Effector memory CD8-positive, alpha-beta T cell (primary cell): ENCODE measurements at regions not wholly inside any gene's neighbourhood (a gene's known extent, or its start where the extent isn't known, plus 50 kb on each side); places are given as distances from the start of the nearest gene placed in this dataset.

Experiments used
- ATAC-seq: fragments of 150-1000 bp; cut with Tn5 transposase; replicated peaks from 2 replicates; pipeline ENCODE4 v1.10.0; 2021; ENCODE audit warnings: mild to moderate bottlenecking, moderate library complexity
- DNase-seq, 3 experiments: peaks; one replicate each; pipeline ENCODE4 v3.0.0; 2021
- H3K27ac Mint-ChIP-seq, 2 donors: one replicate each; pipeline ENCODE4 v1.8.0; 2022; ENCODE audit warnings: mild to moderate bottlenecking in 2 of 2, mixed read lengths in 2 of 2, moderate library complexity in 2 of 2
- H3K27me3 Mint-ChIP-seq, 2 donors: one replicate each; pipeline ENCODE4 v1.8.0; 2022; ENCODE audit warnings: mixed read lengths in 2 of 2
- H3K36me3 Mint-ChIP-seq: one replicate; pipeline ENCODE4 v1.8.0; 2022; ENCODE audit warnings: mild to moderate bottlenecking, moderate library complexity, mixed read lengths; ENCODE audit not compliant: insufficient read depth
- H3K4me1 Mint-ChIP-seq, 2 donors: one replicate each; pipeline ENCODE4 v1.8.0; 2022; ENCODE audit warnings: low read depth in 2 of 2, mixed read lengths in 2 of 2
- H3K4me3 Mint-ChIP-seq, 2 donors: one replicate each; pipeline ENCODE4 v1.8.0; 2022; ENCODE audit warnings: mild to moderate bottlenecking in 2 of 2, mixed read lengths in 2 of 2, moderate library complexity in 2 of 2
- H3K9me3 Mint-ChIP-seq, 2 donors: one replicate each; pipeline ENCODE4 v1.8.0; 2022; ENCODE audit warnings: mixed read lengths in 2 of 2

DNA sequence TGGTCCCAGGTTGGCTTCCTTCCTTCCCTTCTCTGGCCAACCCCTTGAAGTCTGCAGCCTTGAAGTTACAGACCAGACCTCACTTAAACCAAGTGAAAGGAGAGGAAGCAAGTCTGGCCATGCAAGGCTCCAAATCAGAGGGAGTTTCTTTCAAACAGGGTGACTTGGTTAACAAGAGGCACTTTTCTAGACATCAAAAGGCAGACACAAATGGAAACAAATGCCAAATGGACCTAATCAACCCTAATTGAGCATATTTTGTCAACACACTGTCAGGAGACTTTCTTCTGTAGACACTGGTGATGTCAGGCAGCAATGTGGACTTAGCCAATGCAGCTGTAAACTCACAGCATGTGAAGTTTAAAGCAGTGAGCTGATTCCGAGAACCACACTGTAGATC is 282.7 kb upstream of the FZD8 start:
- Mint-ChIP-seq H3K36me3 (no peaks in the 10 kb centered on the region), H3K27ac (no peak overlapping the region), H3K4me3 (no peak overlapping the region), H3K4me1 (no peaks in the 10 kb centered on the region), H3K27me3 (no peaks in the 10 kb centered on the region), H3K9me3 (peaks cover 2 to 6% of the 10 kb centered on the region in 2 donors)
- DNase-seq (no peak), ATAC-seq (no peak)

DNA sequence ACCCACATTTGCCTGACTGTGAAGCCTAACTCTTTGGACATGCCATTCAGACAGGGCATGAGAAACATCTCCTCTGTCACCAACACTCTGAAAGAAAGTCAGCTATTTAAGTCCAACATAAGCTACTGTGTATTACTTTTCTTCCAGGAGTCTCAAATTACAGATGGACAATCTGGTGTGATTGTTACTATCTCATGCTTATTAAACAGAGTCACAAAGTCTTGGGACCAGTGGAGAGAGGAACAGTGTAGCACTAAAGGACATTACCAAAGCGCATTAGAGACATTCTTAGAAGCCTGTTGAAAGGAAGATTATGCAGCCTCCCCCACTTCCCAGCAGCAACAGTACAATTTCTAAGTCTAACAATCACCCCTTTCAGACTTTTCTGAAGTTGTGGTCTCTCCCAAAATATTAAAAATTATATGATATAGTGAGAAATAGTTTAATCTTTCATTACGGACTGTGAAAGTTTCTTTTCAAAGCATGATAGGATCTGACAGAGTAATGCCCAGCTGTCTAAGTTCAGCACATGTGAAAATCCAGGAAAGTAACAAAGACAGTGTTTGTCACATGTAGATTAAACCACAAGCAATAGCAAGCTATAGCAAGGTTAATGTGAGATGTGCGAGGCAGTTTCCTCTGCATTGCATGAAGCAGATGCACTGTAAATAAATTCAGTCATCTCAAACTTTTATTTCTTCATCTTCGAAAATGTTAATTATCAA is 280.9 kb upstream of the FZD8 start:
- H3K27ac Mint-ChIP-seq: no peak overlapping the region
- H3K27me3 Mint-ChIP-seq: no peaks in the 10 kb centered on the region
- H3K4me3 Mint-ChIP-seq: no peak overlapping the region
- no peaks in the 10 kb centered on the region for H3K36me3 Mint-ChIP-seq
- no peak for ATAC-seq
- peaks cover 0 to 6% of the 10 kb centered on the region in 2 donors for H3K9me3 Mint-ChIP-seq
- H3K4me1 Mint-ChIP-seq: no peaks in the 10 kb centered on the region
- no peak for DNase-seq

DNA sequence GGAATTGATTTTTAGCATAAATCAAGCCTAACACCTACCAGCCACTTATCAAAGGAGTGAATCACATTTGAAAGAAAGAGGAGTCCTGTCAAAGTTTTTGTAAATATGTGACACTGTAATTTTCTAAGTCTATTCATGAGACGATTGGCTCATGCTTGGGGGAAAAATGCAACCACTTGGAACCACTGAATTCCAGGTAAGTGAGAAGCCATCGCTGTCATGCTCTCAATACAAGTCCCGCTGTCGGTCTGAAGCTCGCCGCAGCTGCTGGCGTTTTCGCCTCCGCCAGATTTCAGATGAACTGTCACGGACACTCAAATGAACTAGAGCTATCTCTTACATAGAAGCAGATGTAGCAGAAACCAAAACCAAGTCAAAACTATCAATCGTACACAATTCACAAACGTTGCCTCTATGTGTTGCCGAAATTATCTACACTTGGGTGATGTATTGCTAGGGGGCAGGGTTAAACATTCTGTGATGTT is 279.8 kb upstream of the FZD8 start:
- H3K4me3 Mint-ChIP-seq: no peak overlapping the region
- no peaks in the 10 kb centered on the region for H3K36me3 Mint-ChIP-seq
- no peaks in the 10 kb centered on the region for H3K27me3 Mint-ChIP-seq
- no peak for DNase-seq
- no peak for ATAC-seq
- H3K27ac Mint-ChIP-seq: no peak overlapping the region
- no peaks in the 10 kb centered on the region for H3K4me1 Mint-ChIP-seq
- peaks cover 0 to 6% of the 10 kb centered on the region in 2 donors for H3K9me3 Mint-ChIP-seq

DNA sequence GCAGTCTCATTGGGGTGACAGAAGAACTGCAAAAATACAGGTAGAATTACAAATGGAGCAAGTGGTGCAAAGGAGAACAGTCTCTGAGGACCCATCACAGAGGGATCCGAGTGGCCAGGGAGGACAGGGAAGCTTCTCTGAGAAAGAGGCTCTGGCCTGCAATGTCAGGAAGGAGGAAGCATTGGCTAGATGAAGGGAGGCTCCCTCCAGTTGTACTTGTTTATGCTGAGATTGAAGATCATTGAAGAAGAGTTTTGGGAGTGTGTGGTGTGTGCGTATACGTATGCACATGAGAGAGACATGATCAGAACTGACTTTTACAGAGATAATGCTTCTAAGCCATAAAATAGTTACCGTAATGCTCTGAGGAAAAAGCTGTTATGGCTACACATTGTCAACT is 274.7 kb upstream of the FZD8 start:
- Mint-ChIP-seq H3K9me3 (peaks cover 6 to 8% of the 10 kb centered on the region in 2 donors), H3K4me3 (no peak overlapping the region), H3K27ac (no peak overlapping the region), H3K36me3 (no peaks in the 10 kb centered on the region), H3K4me1 (no peaks in the 10 kb centered on the region), H3K27me3 (no peaks in the 10 kb centered on the region)
- DNase-seq (no peak), ATAC-seq (no peak)

- H3K9me3 Mint-ChIP-seq: peaks cover 6 to 7% of the 10 kb centered on the region in 2 donors
- no peak overlapping the region for H3K4me3 Mint-ChIP-seq
- no peaks in the 10 kb centered on the region for H3K36me3 Mint-ChIP-seq
- no peak overlapping the region for H3K27ac Mint-ChIP-seq
- no peaks in the 10 kb centered on the region for H3K27me3 Mint-ChIP-seq
- ATAC-seq (no peak), DNase-seq (no peak)
- H3K4me1 Mint-ChIP-seq: no peaks in the 10 kb centered on the region
Measured at GRCh38 chr10:35913628-35914027, 271.5 kb upstream of the FZD8 start.

- no peak for ATAC-seq
- H3K36me3 Mint-ChIP-seq: no peaks in the 10 kb centered on the region
- peaks cover 6 to 7% of the 10 kb centered on the region in 2 donors for H3K9me3 Mint-ChIP-seq
- no peaks in the 10 kb centered on the region for H3K4me1 Mint-ChIP-seq
- H3K4me3 Mint-ChIP-seq: no peak overlapping the region
- no peaks in the 10 kb centered on the region for H3K27me3 Mint-ChIP-seq
- H3K27ac Mint-ChIP-seq: no peak overlapping the region
- no peak for DNase-seq
Measured at GRCh38 chr10:35912615-35913569, 270.8 kb upstream of the FZD8 start.

GRCh38 chr10:35911954-35912353 is 269.9 kb upstream of the FZD8 start:
- no peak for ATAC-seq
- no peak for DNase-seq
- H3K9me3 Mint-ChIP-seq: peaks cover 6 to 7% of the 10 kb centered on the region in 2 donors
- H3K27me3 Mint-ChIP-seq: no peaks in the 10 kb centered on the region
- H3K4me1 Mint-ChIP-seq: no peaks in the 10 kb centered on the region
- no peaks in the 10 kb centered on the region for H3K36me3 Mint-ChIP-seq
- no peak overlapping the region for H3K4me3 Mint-ChIP-seq
- no peak overlapping the region for H3K27ac Mint-ChIP-seq

DNA sequence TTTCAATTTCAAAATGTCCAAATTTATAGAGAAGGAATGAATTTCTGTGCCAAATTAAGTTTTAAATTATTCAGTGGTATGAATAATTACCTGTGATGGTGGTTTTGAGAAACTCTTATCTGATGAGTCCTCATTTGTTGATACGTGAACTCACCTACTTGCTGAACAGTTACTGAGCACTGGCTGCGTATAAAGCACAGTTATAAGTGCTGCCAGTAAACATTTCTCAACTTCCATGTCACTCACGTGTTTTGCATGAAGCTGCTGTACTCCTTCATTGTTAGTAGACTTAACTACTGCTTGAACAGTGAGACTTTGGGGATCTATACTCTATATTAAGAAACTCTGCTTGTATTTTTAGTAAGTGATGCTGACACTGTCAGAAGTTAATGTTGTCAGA is 269.1 kb upstream of the FZD8 start:
- DNase-seq (no peak), ATAC-seq (no peak)
- peaks cover under 1 to 11% of the 10 kb centered on the region in 2 donors for H3K9me3 Mint-ChIP-seq
- H3K4me3 Mint-ChIP-seq: no peak overlapping the region
- no peak overlapping the region for H3K27ac Mint-ChIP-seq
- no peaks in the 10 kb centered on the region for H3K27me3 Mint-ChIP-seq
- no peaks in the 10 kb centered on the region for H3K4me1 Mint-ChIP-seq
- H3K36me3 Mint-ChIP-seq: no peaks in the 10 kb centered on the region

- Mint-ChIP-seq H3K27ac (no peak overlapping the region), H3K9me3 (peaks cover 0 to 11% of the 10 kb centered on the region in 2 donors), H3K4me3 (no peak overlapping the region), H3K27me3 (no peaks in the 10 kb centered on the region), H3K4me1 (no peaks in the 10 kb centered on the region), H3K36me3 (no peaks in the 10 kb centered on the region)
- DNase-seq: no peak
- no peak for ATAC-seq
Measured at GRCh38 chr10:35910234-35910633, 268.1 kb upstream of the FZD8 start.

GRCh38 chr10:35909121-35909720 is 267.1 kb upstream of the FZD8 start:
- ATAC-seq (no peak), DNase-seq (no peak)
- Mint-ChIP-seq H3K9me3 (peaks cover 0 to 11% of the 10 kb centered on the region in 2 donors), H3K4me3 (no peak overlapping the region), H3K27me3 (no peaks in the 10 kb centered on the region), H3K27ac (no peak overlapping the region), H3K4me1 (no peaks in the 10 kb centered on the region), H3K36me3 (no peaks in the 10 kb centered on the region)

GRCh38 chr10:35908451-35908850 is 266.4 kb upstream of the FZD8 start:
- H3K9me3 Mint-ChIP-seq: peaks cover 0 to 11% of the 10 kb centered on the region in 2 donors
- ATAC-seq: no peak
- no peaks in the 10 kb centered on the region for H3K4me1 Mint-ChIP-seq
- H3K4me3 Mint-ChIP-seq: no peak overlapping the region
- DNase-seq: no peak
- no peaks in the 10 kb centered on the region for H3K27me3 Mint-ChIP-seq
- no peak overlapping the region for H3K27ac Mint-ChIP-seq
- H3K36me3 Mint-ChIP-seq: no peaks in the 10 kb centered on the region

DNA sequence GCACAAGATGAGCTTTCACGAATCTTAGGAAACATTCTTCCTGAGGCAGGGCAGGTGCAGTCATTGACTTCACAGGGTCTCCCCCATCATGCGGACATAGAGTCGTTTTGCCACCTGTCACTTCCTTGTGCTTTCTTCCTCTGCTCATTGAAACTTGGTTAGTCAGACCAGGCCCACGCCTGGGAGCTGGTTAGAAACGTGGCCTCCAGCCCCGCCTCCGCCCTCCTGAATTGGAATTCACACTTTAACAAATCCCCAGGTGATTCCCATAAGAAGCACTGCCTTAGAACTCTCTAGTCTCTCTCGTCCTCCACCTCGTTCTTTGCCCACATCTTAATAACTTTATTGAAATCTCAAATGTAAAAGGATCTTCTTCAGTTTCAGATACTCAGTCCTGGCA is 265.5 kb upstream of the FZD8 start:
- H3K27ac Mint-ChIP-seq: no peak overlapping the region
- no peak for ATAC-seq
- H3K4me3 Mint-ChIP-seq: no peak overlapping the region

DNA sequence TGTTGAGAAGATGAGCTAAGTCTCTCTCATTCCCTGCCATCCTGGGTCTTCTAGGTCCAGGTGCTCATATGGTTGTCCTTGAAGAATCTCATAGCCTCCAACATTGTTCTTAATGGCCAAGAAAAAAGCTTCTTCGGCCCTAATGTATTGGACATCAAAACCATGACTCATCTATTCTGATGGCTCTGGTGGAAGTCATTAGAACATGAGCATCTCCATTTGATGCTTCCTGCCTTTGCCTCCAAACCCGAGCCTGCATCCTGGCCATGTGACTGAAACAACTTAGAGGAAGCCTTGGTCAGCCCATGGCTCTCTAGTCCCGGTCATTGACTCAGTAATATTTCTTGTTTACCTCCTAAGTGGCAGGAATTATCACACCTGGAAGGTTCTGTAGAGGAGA is 264.1 kb upstream of the FZD8 start:
- peaks cover 0 to 13% of the 10 kb centered on the region in 2 donors for H3K9me3 Mint-ChIP-seq
- H3K27me3 Mint-ChIP-seq: no peaks in the 10 kb centered on the region
- no peaks in the 10 kb centered on the region for H3K36me3 Mint-ChIP-seq
- no peak overlapping the region for H3K27ac Mint-ChIP-seq
- no peak overlapping the region for H3K4me3 Mint-ChIP-seq
- H3K4me1 Mint-ChIP-seq: no peaks in the 10 kb centered on the region
- no peak for DNase-seq
- ATAC-seq: no peak

More for the DNA sequence above, 265.5 kb upstream of the FZD8 start:
- H3K36me3 Mint-ChIP-seq: no peaks in the 10 kb centered on the region
- H3K9me3 Mint-ChIP-seq: peaks cover 0 to 13% of the 10 kb centered on the region in 2 donors
- no peaks in the 10 kb centered on the region for H3K4me1 Mint-ChIP-seq
- DNase-seq: no peak
- H3K27me3 Mint-ChIP-seq: no peaks in the 10 kb centered on the region
